ENCODE measurements at regions not wholly inside any gene's neighbourhood (a gene's known extent, or its start where the extent isn't known, plus 50 kb on each side); places are given as distances from the start of the nearest gene placed in this dataset.
A peak's percentile ranks its signal among the peaks of the same experiment; 100 is the strongest.

DNA sequence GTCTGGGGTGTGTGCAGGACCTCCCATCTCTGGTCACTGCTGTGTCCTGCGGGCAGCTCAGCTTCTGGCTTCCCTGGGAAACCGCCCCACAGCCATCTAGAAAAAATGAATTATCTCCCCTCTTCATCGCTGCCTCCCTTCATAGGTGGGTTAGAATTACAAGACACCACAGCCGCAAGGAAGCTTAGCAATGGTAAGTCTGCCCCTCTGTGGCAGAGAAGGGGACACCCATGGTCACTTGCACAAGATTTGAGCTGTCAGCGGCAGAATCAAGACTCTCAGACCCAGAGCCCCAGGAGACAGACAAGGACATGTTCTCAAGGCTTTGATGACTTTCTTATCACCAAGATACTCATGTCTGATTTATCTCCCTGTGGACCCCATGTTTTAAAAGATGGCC is 110.8 kb upstream of the PABPC3 start:
- Mint-ChIP-seq H3K4me3 (no peak overlapping the region), H3K27me3 (ENCODE audit: low read depth) (peaks cover 11% of the 10 kb centered on the region), H3K27ac (no peak overlapping the region), H3K36me3 (no peaks in the 10 kb centered on the region), H3K4me1 (peaks cover 35% of the 10 kb centered on the region), H3K9me3 (no peaks in the 10 kb centered on the region)
- POLR2A ChIA-PET, result interaction anchor here (0.6 kb wide), 1 partner anchor 257 kb away, joined by 5 read pairs; no protein-coding TSS in a partner anchor
- CTCF ChIA-PET, result interaction anchor here (0.5 to 1.6 kb wide), 22 partner anchors 10 to 357 kb away, joined by 3 to 20 read pairs (median 4); partner anchors contain the start of gene ATP12A
- TF ChIP-seq, protein P1, sequence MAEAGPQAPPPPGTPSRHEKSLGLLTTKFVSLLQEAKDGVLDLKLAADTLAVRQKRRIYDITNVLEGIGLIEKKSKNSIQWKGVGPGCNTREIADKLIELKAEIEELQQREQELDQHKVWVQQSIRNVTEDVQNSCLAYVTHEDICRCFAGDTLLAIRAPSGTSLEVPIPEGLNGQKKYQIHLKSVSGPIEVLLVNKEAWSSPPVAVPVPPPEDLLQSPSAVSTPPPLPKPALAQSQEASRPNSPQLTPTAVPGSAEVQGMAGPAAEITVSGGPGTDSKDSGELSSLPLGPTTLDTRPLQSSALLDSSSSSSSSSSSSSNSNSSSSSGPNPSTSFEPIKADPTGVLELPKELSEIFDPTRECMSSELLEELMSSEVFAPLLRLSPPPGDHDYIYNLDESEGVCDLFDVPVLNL (CRISPR knock-in tag; IDR thresholded peaks at IDR 0.05; ENCODE audit: borderline replicate concordance, low read depth), result no peak
- TF ChIP-seq MYBL2 (CRISPR knock-in tag; IDR thresholded peaks at IDR 0.05) (no peak), FOXJ3 (CRISPR knock-in tag; IDR thresholded peaks at IDR 0.05; ENCODE audit: borderline replicate concordance) (no peak), GRHL2 (CRISPR knock-in tag; IDR thresholded peaks at IDR 0.05; ENCODE audit: insufficient replicate concordance, severe bottlenecking) (no peak), FOXK1 (CRISPR knock-in tag; IDR thresholded peaks at IDR 0.05) (no peak), ZNF232 (CRISPR knock-in tag; IDR thresholded peaks at IDR 0.05) (no peak), NFYB (CRISPR knock-in tag; conservative IDR thresholded peaks at IDR 0.05; ENCODE audit: low read depth) (no peak), ERG (CRISPR knock-in tag; IDR thresholded peaks at IDR 0.05) (no peak), ARID4B (CRISPR knock-in tag; IDR thresholded peaks at IDR 0.05; ENCODE audit: borderline replicate concordance) (no peak), ZNF416 (CRISPR knock-in tag; IDR thresholded peaks at IDR 0.05) (no peak), TEAD1 (CRISPR knock-in tag; IDR thresholded peaks at IDR 0.05) (no peak), JUN (CRISPR knock-in tag; IDR thresholded peaks at IDR 0.05) (no peak), SOX15 (CRISPR knock-in tag; IDR thresholded peaks at IDR 0.05) (no peak), FOXP1 (CRISPR knock-in tag; IDR thresholded peaks at IDR 0.05; ENCODE audit: borderline replicate concordance) (no peak)
- TF ChIP-seq, protein P2, sequence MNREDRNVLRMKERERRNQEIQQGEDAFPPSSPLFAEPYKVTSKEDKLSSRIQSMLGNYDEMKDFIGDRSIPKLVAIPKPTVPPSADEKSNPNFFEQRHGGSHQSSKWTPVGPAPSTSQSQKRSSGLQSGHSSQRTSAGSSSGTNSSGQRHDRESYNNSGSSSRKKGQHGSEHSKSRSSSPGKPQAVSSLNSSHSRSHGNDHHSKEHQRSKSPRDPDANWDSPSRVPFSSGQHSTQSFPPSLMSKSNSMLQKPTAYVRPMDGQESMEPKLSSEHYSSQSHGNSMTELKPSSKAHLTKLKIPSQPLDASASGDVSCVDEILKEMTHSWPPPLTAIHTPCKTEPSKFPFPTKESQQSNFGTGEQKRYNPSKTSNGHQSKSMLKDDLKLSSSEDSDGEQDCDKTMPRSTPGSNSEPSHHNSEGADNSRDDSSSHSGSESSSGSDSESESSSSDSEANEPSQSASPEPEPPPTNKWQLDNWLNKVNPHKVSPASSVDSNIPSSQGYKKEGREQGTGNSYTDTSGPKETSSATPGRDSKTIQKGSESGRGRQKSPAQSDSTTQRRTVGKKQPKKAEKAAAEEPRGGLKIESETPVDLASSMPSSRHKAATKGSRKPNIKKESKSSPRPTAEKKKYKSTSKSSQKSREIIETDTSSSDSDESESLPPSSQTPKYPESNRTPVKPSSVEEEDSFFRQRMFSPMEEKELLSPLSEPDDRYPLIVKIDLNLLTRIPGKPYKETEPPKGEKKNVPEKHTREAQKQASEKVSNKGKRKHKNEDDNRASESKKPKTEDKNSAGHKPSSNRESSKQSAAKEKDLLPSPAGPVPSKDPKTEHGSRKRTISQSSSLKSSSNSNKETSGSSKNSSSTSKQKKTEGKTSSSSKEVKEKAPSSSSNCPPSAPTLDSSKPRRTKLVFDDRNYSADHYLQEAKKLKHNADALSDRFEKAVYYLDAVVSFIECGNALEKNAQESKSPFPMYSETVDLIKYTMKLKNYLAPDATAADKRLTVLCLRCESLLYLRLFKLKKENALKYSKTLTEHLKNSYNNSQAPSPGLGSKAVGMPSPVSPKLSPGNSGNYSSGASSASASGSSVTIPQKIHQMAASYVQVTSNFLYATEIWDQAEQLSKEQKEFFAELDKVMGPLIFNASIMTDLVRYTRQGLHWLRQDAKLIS (CRISPR knock-in tag; IDR thresholded peaks at IDR 0.05; ENCODE audit: borderline replicate concordance), result no peak
- TF ChIP-seq, protein P3, sequence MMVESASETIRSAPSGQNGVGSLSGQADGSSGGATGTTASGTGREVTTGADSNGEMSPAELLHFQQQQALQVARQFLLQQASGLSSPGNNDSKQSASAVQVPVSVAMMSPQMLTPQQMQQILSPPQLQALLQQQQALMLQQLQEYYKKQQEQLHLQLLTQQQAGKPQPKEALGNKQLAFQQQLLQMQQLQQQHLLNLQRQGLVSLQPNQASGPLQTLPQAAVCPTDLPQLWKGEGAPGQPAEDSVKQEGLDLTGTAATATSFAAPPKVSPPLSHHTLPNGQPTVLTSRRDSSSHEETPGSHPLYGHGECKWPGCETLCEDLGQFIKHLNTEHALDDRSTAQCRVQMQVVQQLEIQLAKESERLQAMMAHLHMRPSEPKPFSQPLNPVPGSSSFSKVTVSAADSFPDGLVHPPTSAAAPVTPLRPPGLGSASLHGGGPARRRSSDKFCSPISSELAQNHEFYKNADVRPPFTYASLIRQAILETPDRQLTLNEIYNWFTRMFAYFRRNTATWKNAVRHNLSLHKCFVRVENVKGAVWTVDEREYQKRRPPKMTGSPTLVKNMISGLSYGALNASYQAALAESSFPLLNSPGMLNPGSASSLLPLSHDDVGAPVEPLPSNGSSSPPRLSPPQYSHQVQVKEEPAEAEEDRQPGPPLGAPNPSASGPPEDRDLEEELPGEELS (CRISPR knock-in tag; IDR thresholded peaks at IDR 0.05), result no peak
- TF ChIP-seq, protein P4, sequence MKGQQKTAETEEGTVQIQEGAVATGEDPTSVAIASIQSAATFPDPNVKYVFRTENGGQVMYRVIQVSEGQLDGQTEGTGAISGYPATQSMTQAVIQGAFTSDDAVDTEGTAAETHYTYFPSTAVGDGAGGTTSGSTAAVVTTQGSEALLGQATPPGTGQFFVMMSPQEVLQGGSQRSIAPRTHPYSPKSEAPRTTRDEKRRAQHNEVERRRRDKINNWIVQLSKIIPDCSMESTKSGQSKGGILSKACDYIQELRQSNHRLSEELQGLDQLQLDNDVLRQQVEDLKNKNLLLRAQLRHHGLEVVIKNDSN (CRISPR knock-in tag; IDR thresholded peaks at IDR 0.05), result no peak
- peak; percentile 82 for ATAC-seq
- peak; percentile 36 for DNase-seq (ENCODE audit: low spot score)
